PFSK-1 (cell line): ENCODE measurements at regions not wholly inside any gene's neighbourhood (a gene's known extent, or its start where the extent isn't known, plus 50 kb on each side); places are given as distances from the start of the nearest gene placed in this dataset.

Source experiments
- FOXP2 ChIP-seq: optimal IDR thresholded peaks from 2 replicates; pipeline ENCODE3; 2011; ENCODE audit warnings: borderline replicate concordance, control low read depth, inconsistent platforms; ENCODE audit not compliant: insufficient read depth; ENCODE audit errors: extremely low read length, extremely low read depth
- POLR2AphosphoS5 ChIP-seq: IDR thresholded peaks from 2 replicates; pipeline ENCODE4 v1.6.1; 2012; ENCODE audit warnings: low read depth, mild to moderate bottlenecking, control low read depth, low read length, moderate library complexity
- REST ChIP-seq, 2 experiments: IDR thresholded peaks; 2 replicates each; pipeline versions ENCODE4 v1.6.1 to v1.8.0; 2011 to 2012; ENCODE audit warnings: low read depth in 2 of 2, low read length in 2 of 2, control low read depth in 1 of 2, inconsistent platforms in 1 of 2, mild to moderate bottlenecking in 1 of 2, moderate library complexity in 1 of 2; ENCODE audit not compliant: insufficient read depth in 1 of 2
- SIN3A ChIP-seq: IDR thresholded peaks from 2 replicates; pipeline ENCODE4 v1.6.1; 2012; ENCODE audit warnings: mild to moderate bottlenecking, low read length, moderate library complexity, borderline replicate concordance; ENCODE audit not compliant: insufficient read depth
- TAF1 ChIP-seq: IDR thresholded peaks from 2 replicates; pipeline ENCODE4 v1.6.1; 2012; ENCODE audit warnings: low read length, control low read depth, borderline replicate concordance; ENCODE audit not compliant: insufficient read depth

GRCh38 chr21:28793043-28793442 is 199.6 kb downstream of the LTN1 start:
- no peak for TF ChIP-seq REST (IDR thresholded peaks at IDR 0.05; ENCODE audit: insufficient read depth in 1 of 2, low read depth in 2 of 2, low read length in 2 of 2)
- no peak for TF ChIP-seq TAF1
- TF ChIP-seq POLR2AphosphoS5, result no peak
- no peak for TF ChIP-seq FOXP2
- TF ChIP-seq SIN3A, result no peak

DNA sequence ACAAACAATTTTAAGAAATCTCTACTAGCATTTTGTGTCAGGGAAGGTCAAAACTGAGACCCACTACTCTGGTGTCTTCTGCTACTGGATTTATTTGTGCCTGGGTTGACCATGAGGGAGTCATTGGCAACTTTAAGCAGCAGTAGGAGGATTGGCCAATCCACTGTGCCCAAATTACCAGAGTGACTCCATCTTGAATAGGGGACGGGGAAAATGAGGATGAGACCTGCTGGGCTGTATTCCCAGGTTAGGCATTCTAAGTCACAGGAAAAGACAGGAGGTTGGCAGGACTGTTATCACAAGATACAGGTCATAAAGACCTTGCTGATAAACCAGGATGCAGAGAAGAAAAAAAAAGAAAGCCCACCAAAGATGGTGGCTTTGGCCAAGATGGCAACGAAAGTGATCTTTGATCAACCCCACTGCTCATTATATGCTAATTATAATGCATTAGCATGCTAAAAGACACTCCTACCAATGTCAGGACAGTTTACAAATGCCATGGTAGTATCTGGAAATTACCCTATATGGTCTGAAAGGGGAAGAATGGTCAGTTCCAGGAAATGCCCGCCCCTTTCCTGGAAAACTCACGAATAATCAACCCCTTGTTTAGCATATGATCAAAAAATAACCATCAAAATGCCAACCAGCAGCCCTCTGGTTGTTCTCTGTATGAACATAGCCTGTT is 200.9 kb downstream of the LTN1 start:
- TF ChIP-seq SIN3A, result no peak
- TF ChIP-seq FOXP2, result no peak

DNA sequence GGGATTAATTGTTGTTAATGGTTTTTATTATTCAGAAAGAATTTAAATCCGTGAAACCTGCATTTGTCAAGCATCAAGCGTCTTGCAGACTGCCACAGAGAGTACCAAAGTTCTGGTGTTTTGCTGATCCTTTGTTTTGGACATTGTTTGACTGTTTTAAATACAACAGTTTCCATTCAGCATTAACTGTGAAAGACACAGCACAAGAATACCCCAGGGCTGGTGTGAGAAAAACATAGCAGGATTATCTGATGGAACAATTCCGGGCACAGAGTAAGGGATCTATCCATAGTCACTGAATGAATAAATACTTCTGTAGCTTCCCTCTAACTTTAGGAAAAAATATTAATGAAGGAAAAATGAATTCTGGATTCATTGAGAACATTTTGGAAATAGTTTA is 202.3 kb downstream of the LTN1 start:
- no peak for TF ChIP-seq FOXP2
- TF ChIP-seq POLR2AphosphoS5, result no peak
- no peak for TF ChIP-seq REST (IDR thresholded peaks at IDR 0.05; ENCODE audit: insufficient read depth in 1 of 2, low read depth in 2 of 2, low read length in 2 of 2)
- no peak for TF ChIP-seq SIN3A
- no peak for TF ChIP-seq TAF1

DNA sequence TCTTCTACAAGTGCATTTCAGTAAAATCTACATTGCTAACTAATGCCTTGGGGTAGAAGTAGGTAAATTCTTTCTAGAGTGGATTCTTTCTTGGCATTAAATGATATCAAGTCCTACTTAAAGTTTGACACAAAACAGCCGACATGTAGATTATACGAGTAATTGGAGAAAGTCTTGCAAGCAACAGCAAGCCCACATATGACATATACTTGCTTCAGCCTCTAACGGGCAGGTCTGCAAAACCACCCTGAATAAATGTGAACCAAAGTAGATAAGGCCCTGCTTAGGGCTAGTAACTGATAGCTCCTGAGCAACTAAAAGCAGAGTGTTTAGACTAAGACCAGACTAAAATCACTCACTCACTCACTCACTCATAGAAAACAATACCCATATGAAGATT is 203.2 kb downstream of the LTN1 start:
- TF ChIP-seq TAF1 (no peak), SIN3A (no peak), POLR2AphosphoS5 (no peak), FOXP2 (no peak), REST (IDR thresholded peaks at IDR 0.05; ENCODE audit: insufficient read depth in 1 of 2, low read depth in 2 of 2, low read length in 2 of 2) (no peak)

DNA sequence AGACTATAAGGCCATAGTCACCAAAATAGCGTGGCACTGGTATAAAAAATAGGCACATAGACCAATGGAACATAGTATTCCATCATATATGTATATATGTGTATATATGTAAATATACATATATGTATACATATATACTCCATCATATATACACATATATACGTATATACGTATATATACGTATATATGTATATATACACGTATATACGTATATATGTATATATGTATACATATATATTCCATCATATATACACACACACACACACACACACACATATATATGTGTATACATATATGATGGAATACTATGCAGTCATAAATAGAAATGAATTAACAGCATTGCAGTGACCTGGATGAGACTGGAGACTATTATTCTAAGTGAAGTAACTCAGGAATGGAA is 204.6 kb downstream of the LTN1 start:
- TF ChIP-seq FOXP2 (no peak), REST (IDR thresholded peaks at IDR 0.05; ENCODE audit: insufficient read depth in 1 of 2, low read depth in 2 of 2, low read length in 2 of 2) (no peak), SIN3A (no peak), TAF1 (no peak), POLR2AphosphoS5 (no peak)
